Loucy (cell line): ENCODE measurements at regions not wholly inside any gene's neighbourhood (a gene's known extent, or its start where the extent isn't known, plus 50 kb on each side); places are given as distances from the start of the nearest gene placed in this dataset.

ENCODE experiments used
- H2AFZ ChIP-seq: fragments of 200-600 bp; sonication (generic); 2 replicates; pipeline ENCODE4 v1.6.0; 2016; ENCODE audit warnings: antibody characterized with exemption, mild to moderate bottlenecking, low read length, moderate library complexity
- H3F3A ChIP-seq: fragments of 200-600 bp; 2 replicates; pipeline ENCODE4 v1.6.0; 2016; ENCODE audit warnings: antibody characterized with exemption, low read depth, mild to moderate bottlenecking
- H3K27me3 ChIP-seq: fragments of 200-600 bp; sonication (generic); 2 replicates; pipeline ENCODE4 v1.6.1; 2014; ENCODE audit warnings: low read length, mild to moderate bottlenecking; ENCODE audit not compliant: insufficient read depth, poor library complexity, severe bottlenecking
- H3K36me3 ChIP-seq: fragments of 200-600 bp; sonication (generic); 2 replicates; pipeline ENCODE4 v1.6.1; 2016; ENCODE audit warnings: low read length; ENCODE audit not compliant: insufficient read depth
- H3K4me1 ChIP-seq: fragments of 200-600 bp; sonication (generic); 2 replicates; pipeline ENCODE4 v1.5.1; 2014; ENCODE audit warnings: low read length, mild to moderate bottlenecking; ENCODE audit not compliant: insufficient read depth, poor library complexity, severe bottlenecking
- H3K4me2 ChIP-seq: fragments of 200-600 bp; sonication (generic); 2 replicates; pipeline ENCODE4 v1.6.0; 2014; ENCODE audit warnings: antibody characterized with exemption, low read length, low read depth, mild to moderate bottlenecking; ENCODE audit not compliant: poor library complexity, severe bottlenecking
- H3K4me3 ChIP-seq: fragments of 200-600 bp; sonication (generic); 2 replicates; pipeline ENCODE4 v1.5.1; 2014; ENCODE audit warnings: low read length, mild to moderate bottlenecking, mixed read lengths; ENCODE audit not compliant: poor library complexity, severe bottlenecking
- H3K79me2 ChIP-seq: fragments of 200-600 bp; sonication (generic); 2 replicates; pipeline ENCODE4 v1.6.1; 2014; ENCODE audit warnings: low read length; ENCODE audit not compliant: insufficient read depth
- H3K9ac ChIP-seq: fragments of 200-600 bp; sonication (generic); 2 replicates; pipeline ENCODE4 v1.6.0; 2014; ENCODE audit warnings: mild to moderate bottlenecking, low read depth, low read length, moderate library complexity; ENCODE audit not compliant: poor library complexity, severe bottlenecking
- H3K9me2 ChIP-seq: fragments of 200-600 bp; sonication (generic); replicated peaks from 2 replicates; pipeline ENCODE4 v1.6.1; 2016; ENCODE audit warnings: low read depth, low read length, mixed read lengths
- H3K9me3 ChIP-seq: fragments of 200-600 bp; sonication (generic); 2 replicates; pipeline ENCODE4 v1.6.1; 2014; ENCODE audit warnings: mild to moderate bottlenecking, antibody characterized with exemption, low read length, low read depth; ENCODE audit not compliant: insufficient read depth
- H4K20me1 ChIP-seq: fragments of 200-600 bp; sonication (generic); 2 replicates; pipeline ENCODE4 v1.6.0; 2014; ENCODE audit warnings: antibody characterized with exemption, low read length, mild to moderate bottlenecking; ENCODE audit not compliant: insufficient read depth, poor library complexity, severe bottlenecking
- EZH2phosphoT487 ChIP-seq: fragments of 200-600 bp; IDR thresholded peaks from 2 replicates; pipeline ENCODE4 v1.6.1; 2018; ENCODE audit warnings: antibody characterized with exemption, mild to moderate bottlenecking, moderate library complexity, borderline replicate concordance
- TF ChIP-seq, protein P1 (sequence below): fragments of 200-600 bp; sonication (generic); conservative IDR thresholded peaks from 2 replicates; pipeline ENCODE4 v1.5.1; 2014; ENCODE audit warnings: mild to moderate bottlenecking, antibody characterized with exemption, low read length

DNA sequence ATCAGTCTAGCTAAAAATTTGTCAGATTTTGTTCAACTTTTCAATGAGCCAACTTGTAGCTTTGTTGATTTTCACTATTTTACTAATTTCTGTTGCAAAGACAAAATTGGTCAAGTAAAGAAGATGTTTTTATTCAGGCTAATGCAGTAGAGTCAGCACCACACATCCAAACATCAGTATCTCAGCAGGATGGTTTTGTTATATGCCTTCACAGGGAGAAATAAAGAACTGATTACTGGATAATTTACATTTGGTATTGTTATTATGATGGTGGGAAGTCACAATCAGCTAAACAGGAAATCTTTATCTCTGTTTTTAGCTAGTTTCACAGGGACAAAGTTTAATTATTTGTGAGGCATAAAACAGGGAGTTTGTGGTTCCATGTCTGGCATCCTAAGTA, 713.4 kb downstream of the SLITRK5 start:
- no peak for TF ChIP-seq EZH2phosphoT487
- TF ChIP-seq, protein P1, sequence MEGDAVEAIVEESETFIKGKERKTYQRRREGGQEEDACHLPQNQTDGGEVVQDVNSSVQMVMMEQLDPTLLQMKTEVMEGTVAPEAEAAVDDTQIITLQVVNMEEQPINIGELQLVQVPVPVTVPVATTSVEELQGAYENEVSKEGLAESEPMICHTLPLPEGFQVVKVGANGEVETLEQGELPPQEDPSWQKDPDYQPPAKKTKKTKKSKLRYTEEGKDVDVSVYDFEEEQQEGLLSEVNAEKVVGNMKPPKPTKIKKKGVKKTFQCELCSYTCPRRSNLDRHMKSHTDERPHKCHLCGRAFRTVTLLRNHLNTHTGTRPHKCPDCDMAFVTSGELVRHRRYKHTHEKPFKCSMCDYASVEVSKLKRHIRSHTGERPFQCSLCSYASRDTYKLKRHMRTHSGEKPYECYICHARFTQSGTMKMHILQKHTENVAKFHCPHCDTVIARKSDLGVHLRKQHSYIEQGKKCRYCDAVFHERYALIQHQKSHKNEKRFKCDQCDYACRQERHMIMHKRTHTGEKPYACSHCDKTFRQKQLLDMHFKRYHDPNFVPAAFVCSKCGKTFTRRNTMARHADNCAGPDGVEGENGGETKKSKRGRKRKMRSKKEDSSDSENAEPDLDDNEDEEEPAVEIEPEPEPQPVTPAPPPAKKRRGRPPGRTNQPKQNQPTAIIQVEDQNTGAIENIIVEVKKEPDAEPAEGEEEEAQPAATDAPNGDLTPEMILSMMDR: no peak
- Histone ChIP-seq H3K9me2 (no peaks in the 10 kb centered on the region), H3F3A (no peaks in the 10 kb centered on the region), H4K20me1 (no peaks in the 10 kb centered on the region), H3K9me3 (no peaks in the 10 kb centered on the region), H3K79me2 (no peaks in the 10 kb centered on the region), H3K4me1 (no peaks in the 10 kb centered on the region), H3K4me2 (no peak overlapping the region), H3K4me3 (no peak overlapping the region), H3K9ac (no peak overlapping the region), H3K27me3 (no peaks in the 10 kb centered on the region), H2AFZ (no peak overlapping the region), H3K36me3 (no peaks in the 10 kb centered on the region)

DNA sequence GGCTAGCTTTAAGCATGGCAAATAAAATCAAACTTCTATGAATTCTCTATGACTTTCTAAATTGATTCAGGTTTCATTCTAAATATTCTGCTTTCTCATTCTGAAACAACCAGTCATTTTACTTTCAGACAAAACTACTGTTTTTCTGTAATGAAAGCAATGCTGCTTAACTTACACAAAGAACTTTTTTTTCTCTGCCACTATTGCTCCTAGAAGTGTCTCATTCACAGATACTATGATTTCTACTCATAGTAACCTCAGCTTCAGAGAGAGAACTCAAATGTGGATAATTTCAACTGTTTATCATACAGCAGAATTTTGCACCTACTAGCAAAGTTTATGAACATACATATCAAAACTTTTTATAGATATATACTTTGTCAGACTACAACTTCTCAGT, 724.6 kb downstream of the SLITRK5 start:
- H3K9ac ChIP-seq: no peak overlapping the region
- H3K4me1 ChIP-seq: no peaks in the 10 kb centered on the region
- H3K4me2 ChIP-seq: no peak overlapping the region
- H3K9me3 ChIP-seq: no peaks in the 10 kb centered on the region
- no peaks in the 10 kb centered on the region for H3K79me2 ChIP-seq
- no peaks in the 10 kb centered on the region for H4K20me1 ChIP-seq
- no peaks in the 10 kb centered on the region for H3K27me3 ChIP-seq
- no peak overlapping the region for H2AFZ ChIP-seq
- no peaks in the 10 kb centered on the region for H3F3A ChIP-seq
- no peak overlapping the region for H3K4me3 ChIP-seq
- H3K36me3 ChIP-seq: no peaks in the 10 kb centered on the region
- H3K9me2 ChIP-seq: no peaks in the 10 kb centered on the region
- TF ChIP-seq EZH2phosphoT487: no peak
- TF ChIP-seq, protein P1: no peak

DNA sequence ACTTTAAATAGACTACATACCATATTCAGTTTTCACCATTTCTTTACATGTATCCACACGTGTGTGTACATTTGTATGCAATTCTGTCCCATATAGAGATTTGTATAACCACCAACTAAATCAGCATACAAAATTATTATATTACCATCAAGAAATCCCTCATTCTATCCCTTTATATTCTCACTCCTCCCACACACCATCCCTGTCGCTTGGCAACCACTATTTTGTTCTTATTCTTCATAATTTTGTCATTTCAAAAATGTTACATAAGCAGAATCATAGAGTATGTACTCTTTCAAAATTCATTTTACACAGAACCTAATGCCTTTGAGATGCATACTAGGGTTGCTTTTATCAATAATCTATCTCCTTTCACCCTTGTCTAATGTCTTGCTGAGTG, 740.5 kb downstream of the SLITRK5 start:
- Histone ChIP-seq H4K20me1 (no peaks in the 10 kb centered on the region), H3F3A (no peaks in the 10 kb centered on the region), H3K79me2 (no peaks in the 10 kb centered on the region), H2AFZ (no peak overlapping the region), H3K9me3 (no peaks in the 10 kb centered on the region), H3K27me3 (no peaks in the 10 kb centered on the region), H3K9ac (no peak overlapping the region), H3K36me3 (no peaks in the 10 kb centered on the region), H3K4me3 (no peak overlapping the region), H3K4me1 (no peaks in the 10 kb centered on the region), H3K4me2 (no peak overlapping the region), H3K9me2 (no peaks in the 10 kb centered on the region)
- no peak for TF ChIP-seq EZH2phosphoT487
- TF ChIP-seq, protein P1: no peak
